AG08395 (cell line): ENCODE measurements at regions not wholly inside any gene's neighbourhood (a gene's known extent, or its start where the extent isn't known, plus 50 kb on each side); places are given as distances from the start of the nearest gene placed in this dataset.

ENCODE experiments used
- DNase-seq: peaks from one replicate; pipeline ENCODE4 v3.0.0; 2012; ENCODE audit warnings: mixed read lengths, low spot score

- DNase-seq = no peak
Measured at GRCh38 chr18:71729611-71730010, 814.5 kb downstream of the CBLN2 start.

GRCh38 chr18:71727909-71728308 lies 816.2 kb downstream of the CBLN2 start:
- no peak for DNase-seq

- DNase-seq = no peak
Measured at GRCh38 chr18:71725256-71725655, 818.9 kb downstream of the CBLN2 start.

- DNase-seq = no peak
Measured at GRCh38 chr18:71707985-71708500, 836.1 kb downstream of the CBLN2 start.

GRCh38 chr18:71707400-71707799 lies 836.7 kb downstream of the CBLN2 start:
- no peak for DNase-seq

GRCh38 chr18:71689416-71690160 lies 854.6 kb downstream of the CBLN2 start:
- no peak for DNase-seq

- no peak for DNase-seq
Measured at GRCh38 chr18:71682591-71682990, 861.6 kb downstream of the CBLN2 start.

GRCh38 chr18:71678144-71678543 lies 866.0 kb downstream of the CBLN2 start:
- no peak for DNase-seq

GRCh38 chr18:71673954-71674353 lies 870.2 kb downstream of the CBLN2 start:
- DNase-seq = no peak

- DNase-seq = no peak
Measured at GRCh38 chr18:71673498-71673897, 870.6 kb downstream of the CBLN2 start.

- DNase-seq = no peak
Measured at GRCh38 chr18:71666481-71666880, 877.7 kb downstream of the CBLN2 start.

- no peak for DNase-seq
Measured at GRCh38 chr18:71665131-71665530, 879.0 kb downstream of the CBLN2 start.

- DNase-seq = no peak
Measured at GRCh38 chr18:71643822-71644221, 900.3 kb downstream of the CBLN2 start.

- no peak for DNase-seq
Measured at GRCh38 chr18:71630696-71631095, 913.4 kb downstream of the CBLN2 start.

GRCh38 chr18:71625556-71626090 lies 918.5 kb downstream of the CBLN2 start:
- DNase-seq = no peak

GRCh38 chr18:71598374-71598773 lies 945.8 kb downstream of the CBLN2 start:
- DNase-seq = no peak

- DNase-seq = no peak
Measured at GRCh38 chr18:71597219-71597618, 946.9 kb downstream of the CBLN2 start.

GRCh38 chr18:71583252-71583651 lies 960.9 kb downstream of the CBLN2 start:
- no peak for DNase-seq

GRCh38 chr18:71554686-71555085 lies 989.5 kb downstream of the CBLN2 start:
- DNase-seq = no peak

GRCh38 chr18:71541643-71542042 lies 1002.5 kb downstream of the CBLN2 start:
- DNase-seq = no peak

- DNase-seq = no peak
Measured at GRCh38 chr18:71529703-71530303, 1014.3 kb downstream of the CBLN2 start.

- DNase-seq = no peak
Measured at GRCh38 chr18:71523483-71524435, 1020.4 kb downstream of the CBLN2 start.
